Tibial artery (tissue), 4 donors: ENCODE measurements at regions not wholly inside any gene's neighbourhood (a gene's known extent, or its start where the extent isn't known, plus 50 kb on each side); places are given as distances from the start of the nearest gene placed in this dataset.

Experiments used
- DNase-seq, 2 donors: peaks; one replicate each; pipeline ENCODE4 v3.0.0-alpha.2; 2019
- H3K27ac ChIP-seq, 2 donors: fragments of 200-600 bp; sonication (generic) in 1 of 2; 1 replicate in 1 of 2; 2 replicates in 1 of 2; pipeline ENCODE4 v1.5.1; 2018 to 2019; ENCODE audit warnings: mild to moderate bottlenecking in 1 of 2
- H3K27me3 ChIP-seq, 2 donors: fragments of 200-600 bp; sonication (generic) in 1 of 2; one replicate each; pipeline versions ENCODE4 v1.5.1 to v1.6.0; 2016 to 2019
- H3K36me3 ChIP-seq, 3 donors: fragments of 200-600 bp; sonication (generic) in 2 of 3; one replicate each; pipeline ENCODE4 v1.5.1; 2016 to 2019; ENCODE audit warnings: mild to moderate bottlenecking in 2 of 3
- H3K4me1 ChIP-seq, 4 donors: fragments of 200-600 bp; sonication (generic) in 2 of 4; 1 replicate in 3 of 4; 2 replicates in 1 of 4; pipeline ENCODE4 v1.5.1; 2016 to 2019
- H3K4me3 ChIP-seq, 2 donors: fragments of 200-600 bp; sonication (generic) in 1 of 2; 1 replicate in 1 of 2; 2 replicates in 1 of 2; pipeline ENCODE4 v1.5.1; 2018 to 2019; ENCODE audit warnings: mild to moderate bottlenecking in 2 of 2
- H3K9me3 ChIP-seq, 3 donors: fragments of 200-600 bp; sonication (generic) in 1 of 3; one replicate each; pipeline ENCODE4 v1.5.1; 2016 to 2019
- intact Hi-C: fragments of 100-400 bp; cut with DNase I; formaldehyde crosslinking; loops from one replicate; pipeline ENCODE4 v1.15.0; 2023; ENCODE audit warnings: low total_unique reads
- TF ChIP-seq, protein P1 (sequence below), 2 experiments: fragments of 200-600 bp in 1 of 2; fragments of 450-650 bp in 1 of 2; IDR thresholded peaks; one replicate each; pipeline ENCODE4 v1.5.1; 2017 to 2019; ENCODE audit warnings: antibody characterized with exemption in 2 of 2, mild to moderate bottlenecking in 1 of 2, moderate library complexity in 1 of 2

DNA sequence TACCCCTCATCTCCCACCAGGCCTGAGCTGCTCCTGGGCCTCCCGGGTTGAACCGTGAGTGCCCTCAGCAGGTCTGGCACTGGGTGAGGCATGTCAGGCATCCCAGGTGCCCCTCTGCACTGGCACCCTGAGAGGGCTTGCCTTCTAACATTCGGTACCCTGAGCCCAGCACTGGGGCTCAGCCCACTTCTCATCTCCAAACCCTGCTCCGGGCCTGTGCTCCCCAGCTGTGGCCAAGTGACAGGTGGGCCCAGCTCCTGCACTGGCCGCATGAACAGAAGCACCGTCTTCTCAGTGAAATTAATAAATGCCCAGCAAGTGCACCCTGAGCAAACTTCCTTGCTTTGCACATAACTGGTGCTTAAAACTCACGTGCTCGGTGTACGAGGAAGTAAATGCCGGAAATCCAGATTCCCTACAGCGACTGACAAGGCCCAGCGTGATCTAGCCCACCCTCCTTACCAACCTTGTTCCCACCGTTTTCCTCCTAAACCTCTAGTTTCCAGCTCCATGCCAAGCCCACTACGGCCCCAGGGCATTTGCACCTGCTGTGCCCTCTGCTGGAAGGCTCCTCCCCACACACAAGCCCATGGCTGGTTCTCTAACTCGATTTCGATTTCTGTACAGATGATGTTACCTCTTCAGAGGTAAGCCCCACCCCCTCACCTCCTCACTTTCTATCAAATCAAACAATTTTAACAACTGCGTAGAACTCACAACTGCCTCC, 115.2 kb upstream of the NCOR2 start:
- no peak for DNase-seq

DNA sequence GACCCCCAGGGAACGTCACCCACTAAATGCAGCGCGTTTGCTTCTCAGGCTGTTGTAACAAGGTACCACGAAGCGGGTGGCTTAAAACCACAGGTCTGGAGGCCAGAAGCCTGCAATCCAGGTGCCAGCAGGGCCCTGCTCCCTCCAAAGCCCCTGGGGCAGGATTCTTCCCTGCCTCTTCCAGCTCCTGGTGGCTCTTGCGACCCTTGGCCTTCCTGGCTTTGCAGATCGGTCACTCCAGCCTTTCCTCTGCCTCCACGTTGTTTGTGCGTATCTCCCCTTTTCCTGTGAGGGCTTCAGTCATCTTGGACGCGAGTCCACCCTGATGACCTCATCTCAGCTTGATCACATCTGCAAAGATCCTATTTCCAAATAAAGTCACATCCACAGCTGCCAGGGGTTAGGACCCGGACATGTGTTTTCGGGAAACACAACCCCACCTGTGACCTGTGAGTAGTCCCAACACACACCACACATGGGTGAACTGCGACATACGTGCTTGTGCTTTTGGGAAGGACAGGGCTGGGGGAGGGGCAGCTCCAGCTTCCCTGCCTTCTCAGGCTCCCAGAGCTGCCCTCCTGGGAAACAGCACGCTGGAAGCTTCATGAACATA, 114.5 kb upstream of the NCOR2 start:
- intact Hi-C loops: loop anchor here (5.0 kb wide), 1 partner anchor 115 kb away; the partner anchor contains the start of gene NCOR2
- peak; percentile 77 to 85 for DNase-seq
- peak overlapping the region; percentile 70 for H3K27ac ChIP-seq
- no peaks in the 10 kb centered on the region for H3K9me3 ChIP-seq
- no peaks in the 10 kb centered on the region for H3K27me3 ChIP-seq
- H3K4me3 ChIP-seq: no peak overlapping the region
- TF ChIP-seq, protein P1, sequence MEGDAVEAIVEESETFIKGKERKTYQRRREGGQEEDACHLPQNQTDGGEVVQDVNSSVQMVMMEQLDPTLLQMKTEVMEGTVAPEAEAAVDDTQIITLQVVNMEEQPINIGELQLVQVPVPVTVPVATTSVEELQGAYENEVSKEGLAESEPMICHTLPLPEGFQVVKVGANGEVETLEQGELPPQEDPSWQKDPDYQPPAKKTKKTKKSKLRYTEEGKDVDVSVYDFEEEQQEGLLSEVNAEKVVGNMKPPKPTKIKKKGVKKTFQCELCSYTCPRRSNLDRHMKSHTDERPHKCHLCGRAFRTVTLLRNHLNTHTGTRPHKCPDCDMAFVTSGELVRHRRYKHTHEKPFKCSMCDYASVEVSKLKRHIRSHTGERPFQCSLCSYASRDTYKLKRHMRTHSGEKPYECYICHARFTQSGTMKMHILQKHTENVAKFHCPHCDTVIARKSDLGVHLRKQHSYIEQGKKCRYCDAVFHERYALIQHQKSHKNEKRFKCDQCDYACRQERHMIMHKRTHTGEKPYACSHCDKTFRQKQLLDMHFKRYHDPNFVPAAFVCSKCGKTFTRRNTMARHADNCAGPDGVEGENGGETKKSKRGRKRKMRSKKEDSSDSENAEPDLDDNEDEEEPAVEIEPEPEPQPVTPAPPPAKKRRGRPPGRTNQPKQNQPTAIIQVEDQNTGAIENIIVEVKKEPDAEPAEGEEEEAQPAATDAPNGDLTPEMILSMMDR (IDR thresholded peaks at IDR 0.05): no peak
- no peaks in the 10 kb centered on the region for H3K36me3 ChIP-seq
- peaks cover 0 to 71% (median 56%) of the 10 kb centered on the region in 4 donors for H3K4me1 ChIP-seq

More for the DNA sequence above, 115.2 kb upstream of the NCOR2 start:
- intact Hi-C loops: loop anchor here (5.0 kb wide), 1 partner anchor 115 kb away; the partner anchor contains the start of gene NCOR2
- Histone ChIP-seq H3K9me3 (no peaks in the 10 kb centered on the region), H3K4me1 (peaks cover 0 to 68% (median 55%) of the 10 kb centered on the region in 4 donors), H3K4me3 (no peak overlapping the region), H3K36me3 (no peaks in the 10 kb centered on the region), H3K27ac (peak overlapping the region; percentile 70), H3K27me3 (no peaks in the 10 kb centered on the region)
- TF ChIP-seq, protein P1 (IDR thresholded peaks at IDR 0.05): no peak

DNA sequence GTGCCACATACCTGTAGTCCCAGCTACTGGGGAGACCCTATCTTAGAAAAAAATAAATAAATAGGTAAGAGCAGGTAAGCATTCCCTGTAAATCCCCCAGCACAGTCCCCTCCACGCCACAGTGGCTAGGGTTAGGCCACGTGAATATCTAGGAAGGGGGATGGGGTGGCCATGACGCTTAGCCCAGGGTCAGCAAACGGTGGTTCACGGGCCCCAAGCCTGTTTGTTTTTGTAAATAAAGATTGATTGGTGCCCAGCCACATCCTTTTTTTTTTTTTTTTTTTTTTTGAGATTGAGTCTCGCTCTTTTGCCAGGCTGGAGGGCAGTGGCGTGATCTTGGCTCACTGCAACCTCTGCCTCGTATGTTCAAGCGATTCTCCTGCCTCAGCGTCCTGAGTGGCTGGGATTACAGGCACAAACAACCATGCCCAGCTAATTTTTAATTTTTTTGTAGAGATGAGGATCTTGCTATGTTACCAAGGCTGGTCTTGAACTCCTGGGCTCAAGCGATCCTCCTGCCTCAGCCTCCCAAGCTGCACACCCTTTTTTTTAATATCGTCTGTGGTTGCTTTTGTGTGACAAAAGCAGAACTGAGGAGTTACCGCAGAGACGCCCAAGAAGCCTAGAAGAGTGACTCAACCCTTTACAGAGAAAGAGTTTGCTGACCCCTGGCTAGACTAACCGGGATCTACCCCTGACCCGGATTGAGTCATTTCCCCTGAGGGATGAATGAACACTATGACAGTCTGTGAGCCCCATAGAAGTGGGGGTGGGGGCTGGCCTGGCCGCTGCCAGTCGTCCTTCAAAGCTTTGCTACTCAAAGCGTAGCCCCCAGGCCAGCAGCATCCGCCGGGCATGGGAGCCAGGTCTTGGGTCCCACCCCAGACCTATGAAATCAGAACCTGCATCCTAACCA, 113.7 kb upstream of the NCOR2 start:
- peak; percentile 83 to 91 for DNase-seq
- Histone ChIP-seq H3K4me3 (no peak overlapping the region), H3K9me3 (no peaks in the 10 kb centered on the region), H3K27me3 (no peaks in the 10 kb centered on the region), H3K36me3 (no peaks in the 10 kb centered on the region), H3K27ac (peak overlapping the region; percentile 70), H3K4me1 (peaks cover 0 to 76% (median 58%) of the 10 kb centered on the region in 4 donors)
- TF ChIP-seq, protein P1 (IDR thresholded peaks at IDR 0.05): peak; percentile 38 to 44
- intact Hi-C loops: loop anchor here (5.0 kb wide), 1 partner anchor 114 kb away; the partner anchor contains the start of gene NCOR2

DNA sequence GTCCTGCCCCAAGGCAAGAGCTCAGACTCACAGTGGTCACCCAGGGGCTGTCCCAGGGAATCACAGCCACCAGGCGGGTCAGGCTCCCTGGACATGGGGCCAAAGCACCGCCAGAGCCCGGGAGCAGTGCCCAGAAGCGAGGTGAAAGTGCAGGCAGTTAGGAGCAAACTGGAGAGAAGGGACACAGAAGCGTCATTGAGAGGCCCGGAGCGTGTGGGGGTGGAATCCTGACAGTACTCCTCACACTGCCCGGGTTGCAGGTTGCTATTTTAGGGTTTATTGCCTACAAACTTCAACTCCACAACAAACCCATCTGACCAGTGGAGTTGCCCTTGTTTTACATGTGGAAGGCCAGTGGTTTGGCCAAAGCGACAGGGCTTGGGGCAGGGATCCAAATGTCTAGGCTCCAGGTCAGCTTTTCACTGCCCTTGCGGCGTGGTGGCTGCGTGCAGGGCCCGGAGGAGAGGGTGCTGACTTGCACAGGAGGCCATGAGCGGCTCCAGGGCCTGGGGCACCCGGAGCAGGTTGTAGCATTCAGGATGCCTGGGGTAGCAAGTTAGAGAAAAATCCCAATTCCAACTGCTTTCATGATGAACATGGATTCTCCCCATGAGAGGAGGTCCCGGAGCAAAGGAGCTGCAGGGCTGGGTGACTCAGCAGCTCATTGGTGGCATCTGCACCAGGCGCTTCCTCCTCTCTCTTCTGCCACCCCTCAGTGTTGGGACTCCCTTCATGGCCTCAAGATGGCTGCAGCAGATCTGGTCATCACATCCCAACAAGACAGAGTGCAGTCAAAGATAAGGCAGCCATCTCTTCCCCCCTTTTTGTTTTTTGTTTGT, 112.3 kb upstream of the NCOR2 start:
- intact Hi-C loops: loop anchor here (5.0 kb wide), 1 partner anchor 112 kb away; the partner anchor contains the start of gene NCOR2
- H3K4me3 ChIP-seq: no peak overlapping the region
- TF ChIP-seq, protein P1 (IDR thresholded peaks at IDR 0.05): no peak
- no peaks in the 10 kb centered on the region for H3K36me3 ChIP-seq
- H3K4me1 ChIP-seq: peaks cover 0 to 73% (median 55%) of the 10 kb centered on the region in 4 donors
- no peaks in the 10 kb centered on the region for H3K9me3 ChIP-seq
- no peaks in the 10 kb centered on the region for H3K27me3 ChIP-seq
- DNase-seq: peak; percentile 58 to 94
- peak overlapping the region; percentile 59 to 70 for H3K27ac ChIP-seq
